Thymus (tissue), 11 donors: ENCODE measurements at regions not wholly inside any gene's neighbourhood (a gene's known extent, or its start where the extent isn't known, plus 50 kb on each side); places are given as distances from the start of the nearest gene placed in this dataset.
A peak's percentile ranks its signal among the peaks of the same experiment; 100 is the strongest.

ENCODE experiments used
- DNase-seq, 9 donors: peaks; one replicate each; pipeline ENCODE4 v3.0.0-alpha.2; 2013; ENCODE audit warnings: low spot score in 9 of 9, low read depth in 6 of 9, missing footprints in 1 of 9
- H3K27ac ChIP-seq, 2 donors: one replicate each; pipeline ENCODE4 v1.5.1; 2013; ENCODE audit warnings: control low read depth in 1 of 2, low read depth in 1 of 2, low read length in 1 of 2, mild to moderate bottlenecking in 1 of 2, moderate library complexity in 1 of 2
- H3K27me3 ChIP-seq, 2 donors: one replicate each; pipeline ENCODE4 v1.5.1; 2013; ENCODE audit warnings: low read length in 1 of 2; ENCODE audit not compliant: control insufficient read depth in 2 of 2, insufficient read depth in 1 of 2
- H3K36me3 ChIP-seq, 2 donors: one replicate each; pipeline ENCODE4 v1.5.1; 2013; ENCODE audit warnings: low read length in 1 of 2, mild to moderate bottlenecking in 1 of 2, moderate library complexity in 1 of 2; ENCODE audit not compliant: control insufficient read depth in 2 of 2, insufficient read depth in 2 of 2
- H3K4me1 ChIP-seq, 2 donors: one replicate each; pipeline ENCODE4 v1.5.1; 2013; ENCODE audit warnings: low read length in 2 of 2; ENCODE audit not compliant: control insufficient read depth in 2 of 2, insufficient read depth in 2 of 2
- H3K4me3 ChIP-seq, 2 donors: one replicate each; pipeline ENCODE4 v1.5.1; 2013; ENCODE audit warnings: low read length in 2 of 2, control low read depth in 1 of 2, mild to moderate bottlenecking in 1 of 2
- H3K9me3 ChIP-seq, 2 donors: one replicate each; pipeline ENCODE4 v1.5.1; 2013; ENCODE audit warnings: low read length in 1 of 2, mild to moderate bottlenecking in 1 of 2; ENCODE audit not compliant: control insufficient read depth in 2 of 2, insufficient read depth in 1 of 2
- WGBS: extraction: QIAGEN DNeasy Blood & Tissue Kit; methylation state at CpG from one replicate; pipeline ENCODE4 v1.1.7; 2013; 5-methylcytosine and 5-hydroxymethylcytosine counted together
- donor health status: healthy.

GRCh38 chr4:20408611-20409010 is 156.9 kb downstream of the SLIT2 start:
- Histone ChIP-seq H3K27me3 (no peaks in the 10 kb centered on the region), H3K36me3 (no peaks in the 10 kb centered on the region), H3K4me1 (no peaks in the 10 kb centered on the region), H3K27ac (no peak overlapping the region), H3K4me3 (no peak overlapping the region), H3K9me3 (no peaks in the 10 kb centered on the region)
- no peak for DNase-seq
- 92% methylated on average over 3 of the region's 3 CpGs for WGBS

- H3K4me1 ChIP-seq = no peaks in the 10 kb centered on the region
- WGBS = 98% methylated on average over 1 of the region's 1 CpG
- H3K27me3 ChIP-seq = no peaks in the 10 kb centered on the region
- no peak overlapping the region for H3K27ac ChIP-seq
- no peak for DNase-seq
- H3K9me3 ChIP-seq = no peaks in the 10 kb centered on the region
- H3K36me3 ChIP-seq = no peaks in the 10 kb centered on the region
- H3K4me3 ChIP-seq = no peak overlapping the region
Measured at GRCh38 chr4:20412072-20412471, 160.4 kb downstream of the SLIT2 start.

- no peaks in the 10 kb centered on the region for H3K4me1 ChIP-seq
- H3K36me3 ChIP-seq = no peaks in the 10 kb centered on the region
- H3K9me3 ChIP-seq = no peaks in the 10 kb centered on the region
- no peak overlapping the region for H3K27ac ChIP-seq
- DNase-seq = no peak
- WGBS = 92% methylated on average over 1 of the region's 1 CpG
- H3K4me3 ChIP-seq = no peak overlapping the region
- no peaks in the 10 kb centered on the region for H3K27me3 ChIP-seq
Measured at GRCh38 chr4:20416800-20417199, 165.1 kb downstream of the SLIT2 start.

- no peaks in the 10 kb centered on the region for H3K36me3 ChIP-seq
- H3K27ac ChIP-seq = no peak overlapping the region
- no peaks in the 10 kb centered on the region for H3K4me1 ChIP-seq
- no peaks in the 10 kb centered on the region for H3K27me3 ChIP-seq
- no peaks in the 10 kb centered on the region for H3K9me3 ChIP-seq
- WGBS = 16% methylated on average over 4 of the region's 4 CpGs
- no peak overlapping the region for H3K4me3 ChIP-seq
- DNase-seq = peak in 5 of 9 donors; percentile 7 to 58 (median 24)
Measured at GRCh38 chr4:20418861-20419451, 167.3 kb downstream of the SLIT2 start.

GRCh38 chr4:20420916-20421602 is 169.4 kb downstream of the SLIT2 start:
- 92% methylated on average over 3 of the region's 3 CpGs for WGBS

GRCh38 chr4:20421603-20421985 is 169.9 kb downstream of the SLIT2 start:
- Histone ChIP-seq H3K27ac (no peak overlapping the region), H3K27me3 (no peaks in the 10 kb centered on the region), H3K9me3 (no peaks in the 10 kb centered on the region), H3K4me3 (no peak overlapping the region), H3K4me1 (no peaks in the 10 kb centered on the region), H3K36me3 (no peaks in the 10 kb centered on the region)
- no peak for DNase-seq
- 90% methylated on average over 3 of the region's 3 CpGs for WGBS

More at GRCh38 chr4:20420916-20421602, 169.4 kb downstream of the SLIT2 start:
- Histone ChIP-seq H3K4me3 (no peak overlapping the region), H3K27ac (no peak overlapping the region), H3K36me3 (no peaks in the 10 kb centered on the region), H3K27me3 (no peaks in the 10 kb centered on the region), H3K9me3 (no peaks in the 10 kb centered on the region), H3K4me1 (no peaks in the 10 kb centered on the region)
- DNase-seq = no peak

GRCh38 chr4:20422398-20422797 is 170.7 kb downstream of the SLIT2 start:
- no peak overlapping the region for H3K27ac ChIP-seq
- H3K4me3 ChIP-seq = no peak overlapping the region
- peak in 1 of 9 donors; percentile 5 for DNase-seq
- no peaks in the 10 kb centered on the region for H3K27me3 ChIP-seq
- H3K36me3 ChIP-seq = no peaks in the 10 kb centered on the region
- no peaks in the 10 kb centered on the region for H3K9me3 ChIP-seq
- H3K4me1 ChIP-seq = no peaks in the 10 kb centered on the region
- WGBS = 21% methylated on average over 2 of the region's 2 CpGs

GRCh38 chr4:20423420-20423819 is 171.7 kb downstream of the SLIT2 start:
- H3K4me3 ChIP-seq = no peak overlapping the region
- no peak overlapping the region for H3K27ac ChIP-seq
- H3K36me3 ChIP-seq = no peaks in the 10 kb centered on the region
- no peaks in the 10 kb centered on the region for H3K27me3 ChIP-seq
- no peaks in the 10 kb centered on the region for H3K4me1 ChIP-seq
- DNase-seq = no peak
- H3K9me3 ChIP-seq = no peaks in the 10 kb centered on the region
- WGBS = 92% methylated on average over 3 of the region's 3 CpGs

GRCh38 chr4:20426028-20426427 is 174.3 kb downstream of the SLIT2 start:
- DNase-seq = no peak
- H3K27ac ChIP-seq = no peak overlapping the region
- H3K36me3 ChIP-seq = no peaks in the 10 kb centered on the region
- 94% methylated on average over 1 of the region's 1 CpG for WGBS
- no peaks in the 10 kb centered on the region for H3K4me1 ChIP-seq
- no peaks in the 10 kb centered on the region for H3K27me3 ChIP-seq
- no peak overlapping the region for H3K4me3 ChIP-seq
- no peaks in the 10 kb centered on the region for H3K9me3 ChIP-seq
